ENCODE measurements at regions not wholly inside any gene's neighbourhood (a gene's known extent, or its start where the extent isn't known, plus 50 kb on each side); places are given as distances from the start of the nearest gene placed in this dataset.

GRCh38 chr19:27758626-27759505 lies 1454.1 kb downstream of the UQCRFS1 start:
- no peak for TF ChIP-seq ZNF274 (IDR thresholded peaks at IDR 0.05; ENCODE audit: low read depth, low read length)
- H3K4me3 ChIP-seq (ENCODE audit: low read length): no peak overlapping the region

DNA sequence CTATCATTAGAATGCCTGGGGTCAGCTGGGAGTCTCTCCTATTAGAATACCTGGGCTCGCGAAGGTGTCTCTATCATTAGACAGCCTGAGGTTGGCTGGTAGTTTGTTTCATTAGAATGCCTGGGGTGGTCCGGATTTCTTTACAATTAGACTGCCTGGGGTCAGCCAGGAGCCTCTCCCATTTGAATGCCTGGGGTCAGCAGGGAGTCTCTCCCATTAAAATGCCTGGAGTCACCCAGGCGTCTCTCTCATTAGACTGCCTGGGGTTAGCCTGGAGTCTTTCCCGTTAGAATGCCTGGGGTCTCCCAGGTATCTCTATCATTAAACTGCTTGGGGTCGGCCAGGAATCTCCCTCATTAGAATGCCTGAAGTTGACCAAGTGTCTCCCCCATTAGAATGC lies 1458.3 kb downstream of the UQCRFS1 start:
- H3K4me3 ChIP-seq (ENCODE audit: low read length): no peak overlapping the region
- TF ChIP-seq ZNF274 (IDR thresholded peaks at IDR 0.05; ENCODE audit: low read depth, low read length): no peak

DNA sequence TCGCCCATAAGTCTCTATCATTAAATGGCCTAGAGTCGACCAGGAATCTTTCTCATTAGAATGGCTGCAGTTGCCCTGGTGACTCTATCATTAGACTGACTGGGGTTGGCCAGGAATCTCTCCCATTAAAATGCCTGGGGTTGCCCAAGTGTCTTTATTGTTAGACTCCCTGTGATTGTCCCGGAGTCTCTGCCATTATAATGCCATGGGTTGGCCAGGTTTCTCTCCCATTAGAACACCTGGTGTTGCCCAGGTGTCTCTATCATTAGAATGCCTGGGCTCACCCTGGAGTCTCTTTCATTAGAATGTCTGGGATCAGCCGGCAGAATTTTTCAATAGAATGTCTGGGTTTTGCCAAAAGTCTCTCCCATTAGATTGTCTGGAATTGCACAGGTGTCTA lies 1459.3 kb downstream of the UQCRFS1 start:
- H3K4me3 ChIP-seq (ENCODE audit: low read length): no peak overlapping the region
- TF ChIP-seq ZNF274 (IDR thresholded peaks at IDR 0.05; ENCODE audit: low read depth, low read length): no peak

DNA sequence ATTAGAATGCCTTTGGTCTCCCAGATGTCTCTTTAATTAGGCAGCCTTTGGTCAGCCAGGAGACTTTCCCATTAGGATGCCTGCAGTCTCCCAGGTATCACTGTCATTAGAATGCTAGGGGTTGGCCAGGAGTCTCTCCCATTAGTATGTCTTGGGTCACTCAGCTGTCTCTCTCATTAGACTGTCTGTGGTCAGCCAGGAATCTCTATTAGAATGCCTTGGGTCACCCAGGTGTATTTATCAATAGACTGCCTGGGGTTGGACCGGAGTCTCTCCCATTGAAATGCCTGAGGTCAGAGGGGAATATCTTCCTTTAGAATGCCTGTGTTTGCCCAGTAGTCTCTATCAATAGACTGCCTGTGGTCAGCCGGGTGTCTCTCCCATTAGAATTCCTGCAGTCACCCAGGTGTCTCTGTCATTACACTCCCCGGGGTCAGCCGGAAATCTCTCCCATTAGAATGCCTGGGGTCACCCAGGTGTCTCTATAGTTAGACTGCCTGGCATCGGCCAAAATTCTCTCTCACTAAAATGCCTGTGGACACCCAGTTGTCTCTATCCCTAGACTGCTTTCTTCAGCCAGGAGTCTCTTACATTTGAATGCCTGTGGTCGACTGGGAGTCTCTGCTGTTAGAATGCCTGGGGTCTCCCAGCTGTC lies 1460.3 kb downstream of the UQCRFS1 start:
- no peak overlapping the region for H3K4me3 ChIP-seq (ENCODE audit: low read length)
- no peak for TF ChIP-seq ZNF274 (IDR thresholded peaks at IDR 0.05; ENCODE audit: low read depth, low read length)

GRCh38 chr19:27751044-27751391 lies 1461.9 kb downstream of the UQCRFS1 start:
- H3K4me3 ChIP-seq (ENCODE audit: low read length): no peak overlapping the region
- TF ChIP-seq ZNF274 (IDR thresholded peaks at IDR 0.05; ENCODE audit: low read depth, low read length): no peak

- no peak for TF ChIP-seq ZNF274 (IDR thresholded peaks at IDR 0.05; ENCODE audit: low read depth, low read length)
- H3K4me3 ChIP-seq (ENCODE audit: low read length): no peak overlapping the region
Measured at GRCh38 chr19:27750391-27751043, 1462.4 kb downstream of the UQCRFS1 start.

DNA sequence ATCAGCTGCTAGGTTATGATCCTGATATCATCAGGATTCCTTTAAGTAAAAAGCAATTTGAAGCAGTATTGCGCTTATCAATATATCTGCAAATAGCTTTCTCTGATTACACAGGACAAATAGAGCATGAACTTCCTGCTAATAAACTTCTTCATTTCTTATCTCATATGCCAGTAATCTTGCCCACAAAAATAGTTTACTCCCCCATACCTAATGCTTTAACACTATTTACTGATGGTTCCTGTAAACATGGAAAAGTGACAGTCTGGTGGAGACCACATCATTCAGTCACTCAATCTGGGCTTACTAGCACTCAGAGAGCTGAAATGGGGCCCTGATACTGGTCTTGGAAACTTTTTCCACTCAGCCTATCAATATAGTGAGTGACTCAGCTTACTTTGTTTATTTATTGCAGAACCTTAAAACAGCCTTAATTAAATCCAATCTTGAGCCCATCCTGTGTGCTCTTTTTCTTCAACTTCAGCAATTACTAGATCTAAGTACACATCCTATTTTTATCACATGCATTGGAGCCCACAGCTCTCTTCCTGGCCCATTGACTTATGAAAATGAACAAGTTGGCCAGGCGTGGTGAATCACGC lies 1464.3 kb downstream of the UQCRFS1 start:
- H3K4me3 ChIP-seq (ENCODE audit: low read length): no peak overlapping the region
- TF ChIP-seq ZNF274 (IDR thresholded peaks at IDR 0.05; ENCODE audit: low read depth, low read length): no peak

DNA sequence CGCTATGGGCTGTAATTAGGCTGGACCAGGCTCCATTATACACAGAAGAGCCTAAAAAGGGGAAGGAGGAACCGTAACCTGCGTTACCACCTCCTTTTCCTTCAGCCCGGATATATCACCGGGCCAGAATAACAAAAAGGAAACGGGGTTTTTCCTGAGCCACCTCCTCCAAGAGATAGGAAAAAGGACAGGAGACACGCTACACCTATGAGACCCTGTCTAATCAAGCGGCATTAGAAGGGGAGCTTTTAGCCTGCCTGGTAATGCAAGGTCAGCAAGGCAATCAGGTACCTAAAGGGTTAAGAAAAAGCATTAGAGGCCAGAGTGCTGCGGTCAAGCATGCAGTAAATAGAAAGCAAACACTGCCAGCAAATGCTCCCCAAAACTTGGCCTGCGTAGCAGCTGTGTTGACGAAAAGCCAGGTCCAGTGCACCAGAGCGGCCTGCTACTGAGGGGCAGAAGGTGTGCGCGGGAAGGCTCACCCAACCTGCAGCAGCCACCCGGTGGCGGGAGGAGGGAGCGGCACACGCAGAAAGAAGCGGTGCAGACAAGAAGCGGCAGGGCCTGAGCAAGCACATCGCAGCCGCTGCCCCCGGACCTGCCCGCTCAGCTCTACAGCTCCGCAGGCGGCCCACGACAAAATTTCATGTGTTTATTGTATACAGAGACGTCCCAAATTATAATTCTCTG lies 1466.1 kb downstream of the UQCRFS1 start:
- no peak overlapping the region for H3K4me3 ChIP-seq (ENCODE audit: low read length)
- no peak for TF ChIP-seq ZNF274 (IDR thresholded peaks at IDR 0.05; ENCODE audit: low read depth, low read length)

- TF ChIP-seq ZNF274 (IDR thresholded peaks at IDR 0.05; ENCODE audit: low read depth, low read length): no peak
- no peak overlapping the region for H3K4me3 ChIP-seq (ENCODE audit: low read length)
Measured at GRCh38 chr19:27745978-27746542, 1466.9 kb downstream of the UQCRFS1 start.

DNA sequence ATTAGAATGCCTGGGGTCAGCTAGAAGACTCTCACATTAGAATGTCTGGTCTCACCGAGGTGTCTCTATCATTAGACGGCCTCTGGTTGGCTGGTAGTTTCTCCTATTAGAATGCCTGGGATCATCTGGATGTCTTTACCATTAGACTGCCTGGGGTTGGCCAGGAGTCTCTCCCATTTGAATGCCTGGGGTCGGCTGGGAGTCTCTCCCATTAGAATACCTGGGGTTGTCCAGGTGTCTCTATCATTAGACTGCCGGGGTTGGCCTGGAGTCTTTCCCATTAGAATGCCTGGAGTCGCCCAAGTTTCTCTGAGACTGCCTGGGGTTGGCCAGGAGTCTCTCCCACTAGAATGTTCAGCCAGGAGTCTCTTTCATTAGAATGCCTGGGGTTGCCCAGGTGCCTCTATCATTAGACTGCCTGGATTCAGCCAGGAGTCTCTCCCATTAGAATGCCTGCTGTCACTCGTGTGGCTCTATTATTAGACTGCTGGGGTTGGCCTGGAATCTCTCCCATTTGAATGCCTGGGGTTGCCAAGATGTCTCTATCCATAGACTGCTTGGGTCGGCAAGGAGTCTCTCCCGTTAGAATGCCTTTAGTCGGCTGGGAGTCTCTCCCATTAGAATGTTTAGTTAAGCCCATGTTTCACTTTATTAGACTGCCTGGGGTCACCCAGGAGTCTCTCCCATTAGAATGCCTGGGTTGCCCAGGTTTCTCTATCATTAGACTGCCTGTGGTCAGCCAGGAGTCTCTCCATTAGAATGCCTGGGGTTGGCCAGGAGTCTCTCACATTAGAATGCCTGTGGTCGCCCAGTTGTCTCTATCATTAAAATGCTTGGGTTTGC lies 1467.8 kb downstream of the UQCRFS1 start:
- no peak overlapping the region for H3K4me3 ChIP-seq (ENCODE audit: low read length)
- no peak for TF ChIP-seq ZNF274 (IDR thresholded peaks at IDR 0.05; ENCODE audit: low read depth, low read length)

DNA sequence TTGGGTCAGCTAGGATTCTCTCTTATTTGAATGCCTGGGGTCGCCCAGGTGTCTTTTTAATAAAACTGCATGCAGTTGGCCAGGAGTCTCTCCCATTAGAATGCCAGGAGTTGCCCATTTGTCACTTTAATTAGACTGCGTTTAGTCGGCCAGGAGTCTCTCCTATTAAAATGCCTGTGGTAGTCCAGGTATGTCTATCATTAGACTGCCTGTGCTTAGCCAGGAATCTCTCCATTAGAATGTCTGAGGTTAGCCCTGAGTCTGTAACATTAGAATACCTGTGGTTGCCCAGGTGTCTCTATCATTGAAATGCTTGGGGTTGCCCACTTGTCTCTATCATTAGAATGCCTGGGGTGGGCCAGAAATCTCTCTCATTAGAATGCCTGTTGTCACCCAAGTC lies 1470.9 kb downstream of the UQCRFS1 start:
- no peak overlapping the region for H3K4me3 ChIP-seq (ENCODE audit: low read length)
- TF ChIP-seq ZNF274 (IDR thresholded peaks at IDR 0.05; ENCODE audit: low read depth, low read length): no peak

DNA sequence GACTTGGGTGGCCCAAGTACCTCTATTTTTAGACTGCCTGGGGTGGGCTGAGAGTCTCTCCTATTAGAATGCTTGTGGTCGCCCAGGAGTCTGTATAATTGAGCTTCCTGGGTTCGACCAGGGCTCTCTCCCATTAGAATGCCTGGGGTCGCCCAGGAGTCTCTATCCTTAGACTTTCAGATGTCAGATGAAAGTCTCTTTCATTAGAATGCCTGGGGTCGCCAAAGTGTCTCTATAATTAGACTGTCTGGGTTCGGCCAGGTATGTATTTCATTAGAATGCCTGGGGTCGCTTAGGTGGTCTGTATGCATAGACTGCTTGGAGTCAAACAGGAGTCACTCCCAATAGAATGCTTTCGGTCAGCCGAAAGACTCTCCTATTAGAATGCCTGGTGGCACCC lies 1471.7 kb downstream of the UQCRFS1 start:
- TF ChIP-seq ZNF274 (IDR thresholded peaks at IDR 0.05; ENCODE audit: low read depth, low read length): no peak
- H3K4me3 ChIP-seq (ENCODE audit: low read length): no peak overlapping the region

- H3K4me3 ChIP-seq (ENCODE audit: low read length): no peak overlapping the region
- TF ChIP-seq ZNF274 (IDR thresholded peaks at IDR 0.05; ENCODE audit: low read depth, low read length): no peak
Measured at GRCh38 chr19:27740396-27740795, 1472.6 kb downstream of the UQCRFS1 start.

Data from GM08714 (cell line).